ENCODE measurements at regions not wholly inside any gene's neighbourhood (a gene's known extent, or its start where the extent isn't known, plus 50 kb on each side); places are given as distances from the start of the nearest gene placed in this dataset.

GRCh38 chr1:199843861-199844260, 183.6 kb upstream of the NR5A2 start:
- 0 out of 3 replicates have a peak, but pooled peaks have one; percentile 36 for ATAC-seq
- no peak for TF ChIP-seq GLIS3 (CRISPR knock-in tag; IDR thresholded peaks at IDR 0.05)
- TF ChIP-seq, protein P1, sequence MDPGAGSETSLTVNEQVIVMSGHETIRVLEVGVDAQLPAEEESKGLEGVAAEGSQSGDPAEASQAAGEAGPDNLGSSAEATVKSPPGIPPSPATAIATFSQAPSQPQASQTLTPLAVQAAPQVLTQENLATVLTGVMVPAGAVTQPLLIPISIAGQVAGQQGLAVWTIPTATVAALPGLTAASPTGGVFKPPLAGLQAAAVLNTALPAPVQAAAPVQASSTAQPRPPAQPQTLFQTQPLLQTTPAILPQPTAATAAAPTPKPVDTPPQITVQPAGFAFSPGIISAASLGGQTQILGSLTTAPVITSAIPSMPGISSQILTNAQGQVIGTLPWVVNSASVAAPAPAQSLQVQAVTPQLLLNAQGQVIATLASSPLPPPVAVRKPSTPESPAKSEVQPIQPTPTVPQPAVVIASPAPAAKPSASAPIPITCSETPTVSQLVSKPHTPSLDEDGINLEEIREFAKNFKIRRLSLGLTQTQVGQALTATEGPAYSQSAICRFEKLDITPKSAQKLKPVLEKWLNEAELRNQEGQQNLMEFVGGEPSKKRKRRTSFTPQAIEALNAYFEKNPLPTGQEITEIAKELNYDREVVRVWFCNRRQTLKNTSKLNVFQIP (CRISPR knock-in tag; IDR thresholded peaks at IDR 0.05; ENCODE audit: borderline replicate concordance, low read depth) = no peak

GRCh38 chr1:199847021-199847420, 180.5 kb upstream of the NR5A2 start:
- no peak for TF ChIP-seq SNAI2 (CRISPR knock-in tag; IDR thresholded peaks at IDR 0.05)
- no peak for ATAC-seq

DNA sequence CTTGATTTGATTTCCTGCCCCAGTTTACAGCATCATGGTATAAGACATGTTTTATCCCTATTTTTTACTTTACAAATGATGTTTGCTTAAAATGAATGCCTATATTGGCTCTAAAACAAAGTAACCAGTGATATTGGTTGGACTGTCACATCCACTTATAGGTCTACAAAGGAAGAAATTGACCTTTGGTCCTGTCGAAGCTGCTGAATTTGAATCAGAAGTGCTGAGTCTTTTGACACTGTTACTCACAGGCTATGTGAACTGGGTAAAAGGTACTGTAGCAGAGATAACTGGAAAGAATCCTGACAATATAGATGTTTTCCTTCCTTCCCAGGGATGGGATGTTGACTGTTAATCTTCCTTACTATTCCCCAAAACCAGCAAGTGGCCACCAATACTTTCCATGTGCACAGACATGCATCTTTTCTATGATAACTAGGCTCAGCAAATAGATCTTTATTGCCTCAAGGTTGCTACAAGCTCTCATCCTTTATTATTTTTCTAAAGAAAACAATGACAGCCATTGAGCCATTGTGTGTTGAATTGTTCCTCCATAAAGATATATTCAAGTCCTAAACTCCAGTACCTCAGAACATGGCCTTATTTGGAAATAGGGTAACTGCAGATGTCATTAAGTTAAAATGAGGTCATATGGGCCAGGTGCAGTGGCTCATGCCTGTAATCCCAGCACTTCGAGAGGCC, 175.9 kb upstream of the NR5A2 start:
- TF ChIP-seq ZNF8 (CRISPR knock-in tag; IDR thresholded peaks at IDR 0.05) (no peak), SNAI2 (CRISPR knock-in tag; IDR thresholded peaks at IDR 0.05) (no peak), ISL1 (CRISPR knock-in tag; IDR thresholded peaks at IDR 0.05) (no peak), TOX (CRISPR knock-in tag; IDR thresholded peaks at IDR 0.05; ENCODE audit: borderline replicate concordance) (no peak), PPARA (CRISPR knock-in tag; IDR thresholded peaks at IDR 0.05; ENCODE audit: borderline replicate concordance) (no peak), ZFP30 (CRISPR knock-in tag; IDR thresholded peaks at IDR 0.05) (no peak), CSRNP3 (CRISPR knock-in tag; IDR thresholded peaks at IDR 0.05) (no peak), CSDC2 (CRISPR knock-in tag; IDR thresholded peaks at IDR 0.05) (no peak), ZNF565 (CRISPR knock-in tag; conservative IDR thresholded peaks at IDR 0.05; ENCODE audit: low read depth) (no peak), ESRRG (CRISPR knock-in tag; IDR thresholded peaks at IDR 0.05) (no peak)
- TF ChIP-seq, protein P2, sequence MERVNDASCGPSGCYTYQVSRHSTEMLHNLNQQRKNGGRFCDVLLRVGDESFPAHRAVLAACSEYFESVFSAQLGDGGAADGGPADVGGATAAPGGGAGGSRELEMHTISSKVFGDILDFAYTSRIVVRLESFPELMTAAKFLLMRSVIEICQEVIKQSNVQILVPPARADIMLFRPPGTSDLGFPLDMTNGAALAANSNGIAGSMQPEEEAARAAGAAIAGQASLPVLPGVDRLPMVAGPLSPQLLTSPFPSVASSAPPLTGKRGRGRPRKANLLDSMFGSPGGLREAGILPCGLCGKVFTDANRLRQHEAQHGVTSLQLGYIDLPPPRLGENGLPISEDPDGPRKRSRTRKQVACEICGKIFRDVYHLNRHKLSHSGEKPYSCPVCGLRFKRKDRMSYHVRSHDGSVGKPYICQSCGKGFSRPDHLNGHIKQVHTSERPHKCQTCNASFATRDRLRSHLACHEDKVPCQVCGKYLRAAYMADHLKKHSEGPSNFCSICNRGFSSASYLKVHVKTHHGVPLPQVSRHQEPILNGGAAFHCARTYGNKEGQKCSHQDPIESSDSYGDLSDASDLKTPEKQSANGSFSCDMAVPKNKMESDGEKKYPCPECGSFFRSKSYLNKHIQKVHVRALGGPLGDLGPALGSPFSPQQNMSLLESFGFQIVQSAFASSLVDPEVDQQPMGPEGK (CRISPR knock-in tag; IDR thresholded peaks at IDR 0.05; ENCODE audit: borderline replicate concordance) = no peak
- ATAC-seq = no peak

DNA sequence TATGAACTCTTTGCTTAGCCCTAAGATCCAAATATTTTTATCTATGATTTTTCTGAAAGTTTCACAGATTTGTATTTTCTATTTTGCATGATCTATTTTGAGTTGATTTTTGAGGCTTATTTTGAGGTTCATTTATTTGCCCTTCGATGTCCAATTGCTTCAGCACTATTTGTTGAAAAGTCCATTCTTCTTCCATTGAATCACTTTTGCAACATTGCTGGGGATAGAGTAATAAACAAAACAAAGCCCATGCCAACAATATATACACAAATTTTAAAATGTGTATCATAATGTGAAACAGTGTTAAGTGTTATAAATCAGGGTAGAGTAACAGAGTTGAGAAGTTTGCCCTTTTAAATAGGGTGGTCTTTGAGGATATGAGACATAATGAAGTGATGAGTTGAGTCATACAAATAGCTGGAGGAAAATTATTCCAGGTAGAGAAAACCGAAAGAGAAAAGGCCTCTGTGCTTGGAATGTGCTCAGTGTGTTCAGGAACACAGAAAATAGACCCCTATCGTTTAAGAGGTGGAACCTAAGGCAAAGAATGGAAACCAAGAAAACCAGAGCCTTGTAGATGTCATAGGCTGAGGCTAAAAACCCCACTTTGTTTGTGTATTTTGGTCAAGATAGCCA, 172.7 kb upstream of the NR5A2 start:
- ATAC-seq = no peak
- TF ChIP-seq ZNF565 (CRISPR knock-in tag; conservative IDR thresholded peaks at IDR 0.05; ENCODE audit: low read depth) (no peak), TSHZ2 (CRISPR knock-in tag; IDR thresholded peaks at IDR 0.05) (no peak), ISL1 (CRISPR knock-in tag; IDR thresholded peaks at IDR 0.05) (no peak), OSR1 (CRISPR knock-in tag; IDR thresholded peaks at IDR 0.05) (no peak), GLIS3 (CRISPR knock-in tag; IDR thresholded peaks at IDR 0.05) (no peak), TOX (CRISPR knock-in tag; IDR thresholded peaks at IDR 0.05; ENCODE audit: borderline replicate concordance) (no peak), RARB (CRISPR knock-in tag; IDR thresholded peaks at IDR 0.05) (no peak), SNAI2 (CRISPR knock-in tag; IDR thresholded peaks at IDR 0.05) (no peak), ZFP30 (CRISPR knock-in tag; IDR thresholded peaks at IDR 0.05) (no peak), CSDC2 (CRISPR knock-in tag; IDR thresholded peaks at IDR 0.05) (no peak), ARNTL (CRISPR knock-in tag; IDR thresholded peaks at IDR 0.05; ENCODE audit: borderline replicate concordance, low read depth) (no peak), TCF4 (CRISPR knock-in tag; IDR thresholded peaks at IDR 0.05; ENCODE audit: borderline replicate concordance) (no peak), BACH2 (CRISPR knock-in tag; IDR thresholded peaks at IDR 0.05; ENCODE audit: borderline replicate concordance) (no peak), ZNF8 (CRISPR knock-in tag; IDR thresholded peaks at IDR 0.05) (no peak), ZFP3 (CRISPR knock-in tag; IDR thresholded peaks at IDR 0.05) (no peak), ESRRG (CRISPR knock-in tag; IDR thresholded peaks at IDR 0.05) (no peak)
- TF ChIP-seq, protein P2 (CRISPR knock-in tag; IDR thresholded peaks at IDR 0.05; ENCODE audit: borderline replicate concordance) = no peak
- TF ChIP-seq, protein P1 (CRISPR knock-in tag; IDR thresholded peaks at IDR 0.05; ENCODE audit: borderline replicate concordance, low read depth) = no peak
